H54 (cell line): ENCODE measurements at regions not wholly inside any gene's neighbourhood (a gene's known extent, or its start where the extent isn't known, plus 50 kb on each side); places are given as distances from the start of the nearest gene placed in this dataset.
A peak's percentile ranks its signal among the peaks of the same experiment; 100 is the strongest.

Source experiments
- DNase-seq: peaks from one replicate; pipeline ENCODE4 v3.0.0; 2011; ENCODE audit warnings: low spot score, mixed read lengths; ENCODE audit not compliant: insufficient read length
- FAIRE-seq: peaks from 3 replicates; lab custom pipeline; 2011; peaks lifted over from hg19 to GRCh38; lab: Jason Lieb, UNC
- POLR2A ChIP-seq: IDR thresholded peaks from 2 replicates; pipeline ENCODE4 v1.6.1; 2011; ENCODE audit warnings: low read depth, mild to moderate bottlenecking, low read length

- no peak for TF ChIP-seq POLR2A
- DNase-seq (no peak), FAIRE-seq (no peak)
Measured at GRCh38 chr3:193787496-193787870, 194.5 kb downstream of the OPA1 start.

- no peak for TF ChIP-seq POLR2A
- FAIRE-seq: no peak
Measured at GRCh38 chr3:193788189-193788991, 195.4 kb downstream of the OPA1 start.

GRCh38 chr3:193789455-193789854 is 196.4 kb downstream of the OPA1 start:
- no peak for TF ChIP-seq POLR2A
- no peak for DNase-seq
- FAIRE-seq: no peak

More at GRCh38 chr3:193788189-193788991, 195.4 kb downstream of the OPA1 start:
- peak; percentile 67 for DNase-seq

GRCh38 chr3:193790086-193790990 is 197.3 kb downstream of the OPA1 start:
- DNase-seq (no peak), FAIRE-seq (no peak)
- no peak for TF ChIP-seq POLR2A

GRCh38 chr3:193791041-193792032 is 198.3 kb downstream of the OPA1 start:
- DNase-seq (no peak), FAIRE-seq (no peak)
- no peak for TF ChIP-seq POLR2A

- FAIRE-seq (no peak), DNase-seq (no peak)
- no peak for TF ChIP-seq POLR2A
Measured at GRCh38 chr3:193793123-193793522, 200.1 kb downstream of the OPA1 start.

GRCh38 chr3:193794002-193794881 is 201.2 kb downstream of the OPA1 start:
- no peak for TF ChIP-seq POLR2A
- FAIRE-seq (no peak), DNase-seq (no peak)

- DNase-seq: no peak
- FAIRE-seq: no peak
- no peak for TF ChIP-seq POLR2A
Measured at GRCh38 chr3:193795062-193795690, 202.2 kb downstream of the OPA1 start.

- no peak for TF ChIP-seq POLR2A
- FAIRE-seq (no peak), DNase-seq (no peak)
Measured at GRCh38 chr3:193796089-193796488, 203.1 kb downstream of the OPA1 start.

GRCh38 chr3:193797566-193797965 is 204.6 kb downstream of the OPA1 start:
- no peak for TF ChIP-seq POLR2A
- no peak for FAIRE-seq
- DNase-seq: no peak

GRCh38 chr3:193798051-193798450 is 205.0 kb downstream of the OPA1 start:
- TF ChIP-seq POLR2A: no peak
- DNase-seq (no peak), FAIRE-seq (no peak)
